ENCODE measurements at regions not wholly inside any gene's neighbourhood (a gene's known extent, or its start where the extent isn't known, plus 50 kb on each side); places are given as distances from the start of the nearest gene placed in this dataset.

GRCh38 chr10:4282496-4282895 lies 497.5 kb upstream of the KLF6 start:
- no peak overlapping the region for H3K27ac Mint-ChIP-seq (ENCODE audit: unreplicated experiment)
- peaks cover 15% of the 10 kb centered on the region for H3K4me1 Mint-ChIP-seq (ENCODE audit: unreplicated experiment)
- no peak for DNase-seq (ENCODE audit: low spot score)
- H3K36me3 Mint-ChIP-seq (ENCODE audit: low read depth, unreplicated experiment) = no peaks in the 10 kb centered on the region
- H3K27me3 Mint-ChIP-seq (ENCODE audit: unreplicated experiment) = no peaks in the 10 kb centered on the region
- no peak for TF ChIP-seq CTCF (IDR thresholded peaks at IDR 0.05; ENCODE audit: unreplicated experiment)
- no peaks in the 10 kb centered on the region for H3K9me3 Mint-ChIP-seq (ENCODE audit: unreplicated experiment)
- no peak overlapping the region for H3K4me3 Mint-ChIP-seq (ENCODE audit: unreplicated experiment)

GRCh38 chr10:4281190-4281825 lies 496.3 kb upstream of the KLF6 start:
- no peak for TF ChIP-seq CTCF (IDR thresholded peaks at IDR 0.05; ENCODE audit: unreplicated experiment)
- Mint-ChIP-seq H3K27me3 (ENCODE audit: unreplicated experiment) (no peaks in the 10 kb centered on the region), H3K27ac (ENCODE audit: unreplicated experiment) (no peak overlapping the region)

GRCh38 chr10:4280461-4281189 lies 495.6 kb upstream of the KLF6 start:
- no peak for TF ChIP-seq CTCF (IDR thresholded peaks at IDR 0.05; ENCODE audit: unreplicated experiment)
- no peak overlapping the region for H3K4me3 Mint-ChIP-seq (ENCODE audit: unreplicated experiment)
- H3K27me3 Mint-ChIP-seq (ENCODE audit: unreplicated experiment) = no peaks in the 10 kb centered on the region
- no peaks in the 10 kb centered on the region for H3K36me3 Mint-ChIP-seq (ENCODE audit: low read depth, unreplicated experiment)
- H3K4me1 Mint-ChIP-seq (ENCODE audit: unreplicated experiment) = peaks cover 11% of the 10 kb centered on the region
- H3K9me3 Mint-ChIP-seq (ENCODE audit: unreplicated experiment) = no peaks in the 10 kb centered on the region
- no peak for DNase-seq (ENCODE audit: low spot score)
- no peak overlapping the region for H3K27ac Mint-ChIP-seq (ENCODE audit: unreplicated experiment)

More at GRCh38 chr10:4281190-4281825, 496.3 kb upstream of the KLF6 start:
- Mint-ChIP-seq H3K9me3 (ENCODE audit: unreplicated experiment) (no peaks in the 10 kb centered on the region), H3K4me3 (ENCODE audit: unreplicated experiment) (no peak overlapping the region), H3K36me3 (ENCODE audit: low read depth, unreplicated experiment) (no peaks in the 10 kb centered on the region), H3K4me1 (ENCODE audit: unreplicated experiment) (peaks cover 11% of the 10 kb centered on the region)
- DNase-seq (ENCODE audit: low spot score) = no peak

GRCh38 chr10:4279655-4280054 lies 494.6 kb upstream of the KLF6 start:
- Mint-ChIP-seq H3K36me3 (ENCODE audit: low read depth, unreplicated experiment) (no peaks in the 10 kb centered on the region), H3K27ac (ENCODE audit: unreplicated experiment) (no peak overlapping the region), H3K9me3 (ENCODE audit: unreplicated experiment) (no peaks in the 10 kb centered on the region), H3K4me3 (ENCODE audit: unreplicated experiment) (no peak overlapping the region), H3K4me1 (ENCODE audit: unreplicated experiment) (peaks cover 11% of the 10 kb centered on the region), H3K27me3 (ENCODE audit: unreplicated experiment) (no peaks in the 10 kb centered on the region)
- TF ChIP-seq CTCF (IDR thresholded peaks at IDR 0.05; ENCODE audit: unreplicated experiment) = no peak
- no peak for DNase-seq (ENCODE audit: low spot score)

GRCh38 chr10:4278186-4278585 lies 493.2 kb upstream of the KLF6 start:
- H3K27me3 Mint-ChIP-seq (ENCODE audit: unreplicated experiment) = no peaks in the 10 kb centered on the region
- TF ChIP-seq CTCF (IDR thresholded peaks at IDR 0.05; ENCODE audit: unreplicated experiment) = no peak
- H3K4me3 Mint-ChIP-seq (ENCODE audit: unreplicated experiment) = no peak overlapping the region
- no peak overlapping the region for H3K27ac Mint-ChIP-seq (ENCODE audit: unreplicated experiment)
- DNase-seq (ENCODE audit: low spot score) = no peak
- H3K4me1 Mint-ChIP-seq (ENCODE audit: unreplicated experiment) = peaks cover 11% of the 10 kb centered on the region
- no peaks in the 10 kb centered on the region for H3K9me3 Mint-ChIP-seq (ENCODE audit: unreplicated experiment)
- H3K36me3 Mint-ChIP-seq (ENCODE audit: low read depth, unreplicated experiment) = no peaks in the 10 kb centered on the region

Measured in endothelial cell (in vitro differentiated cells).